ENCODE measurements at regions not wholly inside any gene's neighbourhood (a gene's known extent, or its start where the extent isn't known, plus 50 kb on each side); places are given as distances from the start of the nearest gene placed in this dataset.

- no peak for TF ChIP-seq HINFP (tag; conservative IDR thresholded peaks at IDR 0.05; ENCODE audit: low read depth)
- no peak for TF ChIP-seq PML (IDR thresholded peaks at IDR 0.05; ENCODE audit: low read length)
- TF ChIP-seq, protein P1, sequence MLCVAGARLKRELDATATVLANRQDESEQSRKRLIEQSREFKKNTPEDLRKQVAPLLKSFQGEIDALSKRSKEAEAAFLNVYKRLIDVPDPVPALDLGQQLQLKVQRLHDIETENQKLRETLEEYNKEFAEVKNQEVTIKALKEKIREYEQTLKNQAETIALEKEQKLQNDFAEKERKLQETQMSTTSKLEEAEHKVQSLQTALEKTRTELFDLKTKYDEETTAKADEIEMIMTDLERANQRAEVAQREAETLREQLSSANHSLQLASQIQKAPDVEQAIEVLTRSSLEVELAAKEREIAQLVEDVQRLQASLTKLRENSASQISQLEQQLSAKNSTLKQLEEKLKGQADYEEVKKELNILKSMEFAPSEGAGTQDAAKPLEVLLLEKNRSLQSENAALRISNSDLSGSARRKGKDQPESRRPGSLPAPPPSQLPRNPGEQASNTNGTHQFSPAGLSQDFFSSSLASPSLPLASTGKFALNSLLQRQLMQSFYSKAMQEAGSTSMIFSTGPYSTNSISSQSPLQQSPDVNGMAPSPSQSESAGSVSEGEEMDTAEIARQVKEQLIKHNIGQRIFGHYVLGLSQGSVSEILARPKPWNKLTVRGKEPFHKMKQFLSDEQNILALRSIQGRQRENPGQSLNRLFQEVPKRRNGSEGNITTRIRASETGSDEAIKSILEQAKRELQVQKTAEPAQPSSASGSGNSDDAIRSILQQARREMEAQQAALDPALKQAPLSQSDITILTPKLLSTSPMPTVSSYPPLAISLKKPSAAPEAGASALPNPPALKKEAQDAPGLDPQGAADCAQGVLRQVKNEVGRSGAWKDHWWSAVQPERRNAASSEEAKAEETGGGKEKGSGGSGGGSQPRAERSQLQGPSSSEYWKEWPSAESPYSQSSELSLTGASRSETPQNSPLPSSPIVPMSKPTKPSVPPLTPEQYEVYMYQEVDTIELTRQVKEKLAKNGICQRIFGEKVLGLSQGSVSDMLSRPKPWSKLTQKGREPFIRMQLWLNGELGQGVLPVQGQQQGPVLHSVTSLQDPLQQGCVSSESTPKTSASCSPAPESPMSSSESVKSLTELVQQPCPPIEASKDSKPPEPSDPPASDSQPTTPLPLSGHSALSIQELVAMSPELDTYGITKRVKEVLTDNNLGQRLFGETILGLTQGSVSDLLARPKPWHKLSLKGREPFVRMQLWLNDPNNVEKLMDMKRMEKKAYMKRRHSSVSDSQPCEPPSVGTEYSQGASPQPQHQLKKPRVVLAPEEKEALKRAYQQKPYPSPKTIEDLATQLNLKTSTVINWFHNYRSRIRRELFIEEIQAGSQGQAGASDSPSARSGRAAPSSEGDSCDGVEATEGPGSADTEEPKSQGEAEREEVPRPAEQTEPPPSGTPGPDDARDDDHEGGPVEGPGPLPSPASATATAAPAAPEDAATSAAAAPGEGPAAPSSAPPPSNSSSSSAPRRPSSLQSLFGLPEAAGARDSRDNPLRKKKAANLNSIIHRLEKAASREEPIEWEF (CRISPR knock-in tag; IDR thresholded peaks at IDR 0.05): no peak
- TF ChIP-seq SMARCC2 (IDR thresholded peaks at IDR 0.05; ENCODE audit: low read depth): no peak
- TF ChIP-seq NFRKB (IDR thresholded peaks at IDR 0.05; ENCODE audit: low read depth): no peak
- TF ChIP-seq ZFP36 (IDR thresholded peaks at IDR 0.05; ENCODE audit: low read depth, low read length, partially characterized antibody): no peak
These were observed 107.0 kb upstream of the RPL38 start (continued) for GRCh38 chr17:74096456-74096855.
